ENCODE measurements at regions not wholly inside any gene's neighbourhood (a gene's known extent, or its start where the extent isn't known, plus 50 kb on each side); places are given as distances from the start of the nearest gene placed in this dataset.

DNA sequence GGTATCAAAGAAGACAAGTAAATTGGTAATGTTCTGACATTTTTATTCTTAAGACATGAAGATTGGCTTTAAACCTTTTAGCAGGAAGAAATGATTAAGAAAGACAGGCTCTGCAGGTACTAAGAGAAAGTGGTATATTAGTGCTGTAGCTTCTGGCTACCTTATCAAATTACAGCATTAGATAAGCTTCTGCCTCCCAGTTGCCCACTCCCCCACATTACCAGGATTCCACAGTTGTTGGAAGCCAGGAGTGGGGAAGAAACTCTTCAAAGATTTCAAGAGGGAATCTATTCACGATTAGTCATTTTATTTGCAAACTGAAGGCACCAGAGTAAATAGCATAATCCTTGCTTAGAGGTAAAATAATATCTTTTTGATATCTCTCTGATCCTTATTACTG, 274.9 kb downstream of the LMO4 start:
- Mint-ChIP-seq H3K4me1 (peaks cover 19% of the 10 kb centered on the region), H3K27ac (ENCODE audit: unreplicated experiment) (no peak overlapping the region), H3K36me3 (ENCODE audit: low read depth) (peaks cover 3% of the 10 kb centered on the region), H3K9me3 (peaks cover 17% of the 10 kb centered on the region), H3K4me3 (no peak overlapping the region), H3K27me3 (ENCODE audit: low read depth) (no peaks in the 10 kb centered on the region)
- no peak for DNase-seq (ENCODE audit: low read depth, low spot score)
- TF ChIP-seq, protein P1, sequence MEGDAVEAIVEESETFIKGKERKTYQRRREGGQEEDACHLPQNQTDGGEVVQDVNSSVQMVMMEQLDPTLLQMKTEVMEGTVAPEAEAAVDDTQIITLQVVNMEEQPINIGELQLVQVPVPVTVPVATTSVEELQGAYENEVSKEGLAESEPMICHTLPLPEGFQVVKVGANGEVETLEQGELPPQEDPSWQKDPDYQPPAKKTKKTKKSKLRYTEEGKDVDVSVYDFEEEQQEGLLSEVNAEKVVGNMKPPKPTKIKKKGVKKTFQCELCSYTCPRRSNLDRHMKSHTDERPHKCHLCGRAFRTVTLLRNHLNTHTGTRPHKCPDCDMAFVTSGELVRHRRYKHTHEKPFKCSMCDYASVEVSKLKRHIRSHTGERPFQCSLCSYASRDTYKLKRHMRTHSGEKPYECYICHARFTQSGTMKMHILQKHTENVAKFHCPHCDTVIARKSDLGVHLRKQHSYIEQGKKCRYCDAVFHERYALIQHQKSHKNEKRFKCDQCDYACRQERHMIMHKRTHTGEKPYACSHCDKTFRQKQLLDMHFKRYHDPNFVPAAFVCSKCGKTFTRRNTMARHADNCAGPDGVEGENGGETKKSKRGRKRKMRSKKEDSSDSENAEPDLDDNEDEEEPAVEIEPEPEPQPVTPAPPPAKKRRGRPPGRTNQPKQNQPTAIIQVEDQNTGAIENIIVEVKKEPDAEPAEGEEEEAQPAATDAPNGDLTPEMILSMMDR (conservative IDR thresholded peaks at IDR 0.05): no peak

DNA sequence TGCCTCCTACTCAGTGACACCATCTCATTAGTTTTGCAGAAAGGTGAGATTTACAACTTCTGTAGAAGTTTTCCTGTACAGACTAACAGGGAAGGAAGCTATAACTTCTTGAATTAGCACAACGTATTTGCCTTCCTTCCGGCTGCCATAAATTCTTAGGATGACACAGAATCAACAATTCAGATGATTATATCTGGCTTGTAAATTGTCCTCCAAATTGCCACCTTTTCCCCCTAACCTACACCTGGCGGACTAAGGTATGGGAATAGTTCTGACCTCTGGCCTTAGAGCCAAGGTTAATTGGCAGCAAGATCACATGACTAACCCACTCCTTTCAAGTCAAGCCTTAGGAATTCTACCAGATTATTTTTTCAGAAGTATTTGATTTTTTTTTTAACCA, 284.3 kb downstream of the LMO4 start:
- no peak overlapping the region for H3K4me3 Mint-ChIP-seq
- TF ChIP-seq, protein P1 (conservative IDR thresholded peaks at IDR 0.05): no peak
- DNase-seq (ENCODE audit: low read depth, low spot score): no peak
- no peak overlapping the region for H3K27ac Mint-ChIP-seq (ENCODE audit: unreplicated experiment)
- H3K27me3 Mint-ChIP-seq (ENCODE audit: low read depth): no peaks in the 10 kb centered on the region
- H3K4me1 Mint-ChIP-seq: no peaks in the 10 kb centered on the region
- H3K9me3 Mint-ChIP-seq: no peaks in the 10 kb centered on the region
- H3K36me3 Mint-ChIP-seq (ENCODE audit: low read depth): no peaks in the 10 kb centered on the region

DNA sequence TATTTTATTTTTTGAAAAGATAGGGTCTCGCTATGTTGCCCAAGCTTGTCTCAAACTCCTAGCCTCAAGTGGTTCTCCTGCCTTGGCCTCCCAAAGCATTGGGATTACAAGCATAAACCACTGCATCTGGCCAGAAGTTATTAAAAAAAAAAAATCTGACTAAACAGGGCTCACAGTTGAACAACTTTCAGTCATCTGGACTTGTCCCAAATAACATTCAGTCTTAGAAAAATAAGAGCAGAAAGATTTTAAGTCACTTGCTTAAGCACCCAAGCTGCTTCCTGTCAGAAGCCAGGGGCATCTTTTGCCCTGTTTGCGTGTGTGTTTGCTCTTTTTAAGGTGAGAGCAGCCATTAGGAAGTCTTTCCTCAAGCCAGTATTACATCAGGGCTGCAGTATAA, 286.8 kb downstream of the LMO4 start:
- TF ChIP-seq, protein P1 (conservative IDR thresholded peaks at IDR 0.05): no peak
- H3K27me3 Mint-ChIP-seq (ENCODE audit: low read depth): no peaks in the 10 kb centered on the region
- no peak overlapping the region for H3K27ac Mint-ChIP-seq (ENCODE audit: unreplicated experiment)
- no peaks in the 10 kb centered on the region for H3K9me3 Mint-ChIP-seq
- H3K36me3 Mint-ChIP-seq (ENCODE audit: low read depth): peaks cover 2% of the 10 kb centered on the region
- DNase-seq (ENCODE audit: low read depth, low spot score): no peak
- H3K4me3 Mint-ChIP-seq: no peak overlapping the region
- H3K4me1 Mint-ChIP-seq: no peaks in the 10 kb centered on the region

DNA sequence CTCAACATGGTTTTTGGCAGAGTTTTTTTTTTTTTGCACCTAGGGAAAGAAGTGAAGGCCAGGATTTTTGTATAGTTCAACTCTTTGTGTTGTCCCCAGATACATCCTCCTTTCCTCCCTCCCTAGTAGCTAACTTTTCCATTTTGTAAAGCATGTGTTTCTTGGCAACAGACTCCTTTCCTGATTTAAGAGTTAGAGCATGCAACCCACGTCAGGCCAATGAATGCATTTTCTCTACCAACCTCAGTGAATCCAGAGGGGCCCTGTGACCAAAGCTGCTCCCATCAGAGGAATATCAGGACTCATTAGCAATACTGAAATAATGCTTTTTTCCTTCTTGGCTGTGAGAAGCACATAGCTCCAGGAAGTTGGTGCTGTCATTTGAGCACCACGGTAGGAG, 287.2 kb downstream of the LMO4 start:
- H3K9me3 Mint-ChIP-seq: peaks cover 2% of the 10 kb centered on the region
- no peak for DNase-seq (ENCODE audit: low read depth, low spot score)
- H3K4me3 Mint-ChIP-seq: no peak overlapping the region
- H3K36me3 Mint-ChIP-seq (ENCODE audit: low read depth): peaks cover 2% of the 10 kb centered on the region
- H3K27me3 Mint-ChIP-seq (ENCODE audit: low read depth): no peaks in the 10 kb centered on the region
- no peak overlapping the region for H3K27ac Mint-ChIP-seq (ENCODE audit: unreplicated experiment)
- TF ChIP-seq, protein P1 (conservative IDR thresholded peaks at IDR 0.05): no peak
- no peaks in the 10 kb centered on the region for H3K4me1 Mint-ChIP-seq

DNA sequence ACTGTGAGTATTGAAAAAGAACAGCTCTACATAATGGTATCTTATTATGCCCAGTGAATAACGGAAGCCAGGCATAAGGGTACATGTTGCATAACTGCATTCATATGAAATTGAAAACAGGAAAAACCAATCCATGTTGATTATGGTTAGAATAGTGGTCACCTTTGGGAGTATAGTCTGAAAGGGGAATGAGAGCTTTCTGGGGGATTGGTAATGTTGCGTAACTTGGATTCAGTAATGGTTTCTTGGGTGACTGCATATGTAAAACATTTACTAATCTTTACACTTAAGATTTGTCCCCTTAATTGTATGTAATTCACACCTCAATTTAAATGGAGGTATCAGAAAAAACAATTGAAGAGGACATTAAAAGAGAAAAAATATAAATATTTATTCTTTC, 292.1 kb downstream of the LMO4 start:
- Mint-ChIP-seq H3K27me3 (ENCODE audit: low read depth) (no peaks in the 10 kb centered on the region), H3K4me3 (no peak overlapping the region), H3K27ac (ENCODE audit: unreplicated experiment) (no peak overlapping the region), H3K36me3 (ENCODE audit: low read depth) (peaks cover 2% of the 10 kb centered on the region), H3K4me1 (no peaks in the 10 kb centered on the region), H3K9me3 (peaks cover 5% of the 10 kb centered on the region)
- DNase-seq (ENCODE audit: low read depth, low spot score): no peak
- TF ChIP-seq, protein P1 (conservative IDR thresholded peaks at IDR 0.05): no peak

DNA sequence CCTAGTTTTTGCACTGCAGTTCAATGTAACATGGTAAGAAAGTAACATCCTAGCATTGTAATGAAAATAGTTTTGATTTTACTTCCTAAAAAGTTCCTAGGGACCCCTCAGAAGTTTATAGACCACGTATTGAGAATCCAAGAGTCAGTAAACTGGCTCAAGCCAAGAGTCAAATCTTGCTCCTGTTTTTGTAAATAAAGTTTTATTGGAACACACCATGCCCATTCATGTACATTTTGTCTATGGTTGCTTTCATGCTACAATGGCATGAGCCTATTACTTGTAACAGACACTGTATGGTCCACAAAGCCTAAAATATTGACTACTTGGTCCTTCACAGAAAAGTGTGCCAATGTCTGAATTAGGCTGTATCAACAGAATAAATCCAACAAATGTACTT, 301.0 kb downstream of the LMO4 start:
- TF ChIP-seq, protein P1 (conservative IDR thresholded peaks at IDR 0.05): no peak
- Mint-ChIP-seq H3K36me3 (ENCODE audit: low read depth) (peaks cover 2% of the 10 kb centered on the region), H3K27me3 (ENCODE audit: low read depth) (no peaks in the 10 kb centered on the region), H3K9me3 (peaks cover 5% of the 10 kb centered on the region), H3K4me3 (no peak overlapping the region), H3K27ac (ENCODE audit: unreplicated experiment) (no peak overlapping the region), H3K4me1 (no peaks in the 10 kb centered on the region)
- no peak for DNase-seq (ENCODE audit: low read depth, low spot score)
